ENCODE measurements at regions not wholly inside any gene's neighbourhood (a gene's known extent, or its start where the extent isn't known, plus 50 kb on each side); places are given as distances from the start of the nearest gene placed in this dataset.

- no peak for DNase-seq
Measured at GRCh38 chr1:59032228-59032627, 248.4 kb upstream of the JUN start.

- no peak for DNase-seq
Measured at GRCh38 chr1:59033761-59034160, 249.9 kb upstream of the JUN start.

GRCh38 chr1:59034925-59035324 lies 251.1 kb upstream of the JUN start:
- no peak for DNase-seq

GRCh38 chr1:59039551-59039950 lies 255.7 kb upstream of the JUN start:
- DNase-seq = no peak

- no peak for DNase-seq
Measured at GRCh38 chr1:59040486-59040885, 256.4 kb upstream of the FGGY start.

GRCh38 chr1:59041646-59042277 lies 255.1 kb upstream of the FGGY start:
- DNase-seq = no peak

GRCh38 chr1:59043796-59044195 lies 253.1 kb upstream of the FGGY start:
- DNase-seq = no peak

GRCh38 chr1:59044535-59045121 lies 252.3 kb upstream of the FGGY start:
- DNase-seq = no peak

GRCh38 chr1:59045137-59045536 lies 251.8 kb upstream of the FGGY start:
- no peak for DNase-seq

- DNase-seq = no peak
Measured at GRCh38 chr1:59045636-59046035, 251.3 kb upstream of the FGGY start.

- no peak for DNase-seq
Measured at GRCh38 chr1:59046134-59046533, 250.8 kb upstream of the FGGY start.

- DNase-seq = no peak
Measured at GRCh38 chr1:59046730-59047157, 250.2 kb upstream of the FGGY start.

GRCh38 chr1:59051007-59051406 lies 245.9 kb upstream of the FGGY start:
- DNase-seq = no peak

- no peak for DNase-seq
Measured at GRCh38 chr1:59052166-59052590, 244.7 kb upstream of the FGGY start.

GRCh38 chr1:59054172-59054571 lies 242.7 kb upstream of the FGGY start:
- DNase-seq = no peak

- DNase-seq = no peak
Measured at GRCh38 chr1:59055908-59056719, 240.8 kb upstream of the FGGY start.

GRCh38 chr1:59057211-59057694 lies 239.6 kb upstream of the FGGY start:
- DNase-seq = no peak

GRCh38 chr1:59057796-59058195 lies 239.1 kb upstream of the FGGY start:
- no peak for DNase-seq

GRCh38 chr1:59058665-59059439 lies 238.0 kb upstream of the FGGY start:
- no peak for DNase-seq

- no peak for DNase-seq
Measured at GRCh38 chr1:59061876-59062275, 235.0 kb upstream of the FGGY start.

GRCh38 chr1:59062743-59063142 lies 234.2 kb upstream of the FGGY start:
- DNase-seq = no peak

GRCh38 chr1:59063501-59063900 lies 233.4 kb upstream of the FGGY start:
- no peak for DNase-seq

GRCh38 chr1:59064592-59064991 lies 232.3 kb upstream of the FGGY start:
- DNase-seq = no peak

All from NCI-H526 (cell line).